Natural killer cell (primary cell): ENCODE measurements at regions not wholly inside any gene's neighbourhood (a gene's known extent, or its start where the extent isn't known, plus 50 kb on each side); places are given as distances from the start of the nearest gene placed in this dataset.

ENCODE experiments used
- ATAC-seq, 3 donors: fragments of 150-1000 bp in 2 of 3; fragments of 200-7000 bp in 1 of 3; cut with Tn5 transposase; 1 replicate in 1 of 3; 2 replicates in 2 of 3; pipeline ENCODE4 v1.10.0; 2021; ENCODE audit warnings: mild to moderate bottlenecking in 2 of 3, moderate library complexity in 2 of 3
- DNase-seq, 2 donors: peaks; one replicate each; pipeline versions ENCODE4 v3.0.0 to v3.0.0-alpha.2; 2013 to 2021; ENCODE audit warnings: mixed read lengths in 1 of 2
- H3K27ac ChIP-seq: one replicate; pipeline ENCODE4 v1.5.1; 2013; ENCODE audit warnings: mild to moderate bottlenecking, low read length
- H3K27me3 ChIP-seq: one replicate; pipeline ENCODE4 v1.6.1; 2013; ENCODE audit warnings: low read length; ENCODE audit not compliant: control insufficient read depth, insufficient read depth
- H3K36me3 ChIP-seq: one replicate; pipeline ENCODE4 v1.6.1; 2013; ENCODE audit warnings: low read length; ENCODE audit not compliant: control insufficient read depth, insufficient read depth
- H3K4me1 ChIP-seq: one replicate; pipeline ENCODE4 v1.6.1; 2013; ENCODE audit warnings: low read length; ENCODE audit not compliant: control insufficient read depth, insufficient read depth
- H3K4me3 ChIP-seq: one replicate; pipeline ENCODE4 v1.5.1; 2013; ENCODE audit warnings: low read length
- H3K9me3 ChIP-seq: one replicate; pipeline ENCODE4 v1.6.1; 2013; ENCODE audit warnings: low read length; ENCODE audit not compliant: control insufficient read depth, insufficient read depth
- H3K27ac Mint-ChIP-seq, 2 donors: one replicate each; pipeline ENCODE4 v1.8.0; 2022; ENCODE audit warnings: mild to moderate bottlenecking in 2 of 2, mixed read lengths in 2 of 2, moderate library complexity in 1 of 2
- H3K27me3 Mint-ChIP-seq, 2 donors: one replicate each; pipeline ENCODE4 v1.8.0; 2022; ENCODE audit warnings: low read depth in 2 of 2, mixed read lengths in 2 of 2
- H3K36me3 Mint-ChIP-seq: one replicate; pipeline ENCODE4 v1.8.0; 2022; ENCODE audit warnings: mixed read lengths
- H3K4me1 Mint-ChIP-seq, 2 donors: one replicate each; pipeline ENCODE4 v1.8.0; 2022; ENCODE audit warnings: mixed read lengths in 2 of 2
- H3K4me3 Mint-ChIP-seq: one replicate; pipeline ENCODE4 v1.8.0; 2022; ENCODE audit warnings: mild to moderate bottlenecking, moderate library complexity, mixed read lengths
- H3K9me3 Mint-ChIP-seq, 2 donors: one replicate each; pipeline ENCODE4 v1.8.0; 2022; ENCODE audit warnings: mixed read lengths in 2 of 2
- WGBS: methylation state at CpG from one replicate; pipeline ENCODE4 v1.1.7; 2013; ENCODE audit warnings: missing lambda C conversion rate; ENCODE audit not compliant: insufficient coverage; 5-methylcytosine and 5-hydroxymethylcytosine counted together
- intact Hi-C: fragments of 100-400 bp; cut with micrococcal nuclease; formaldehyde crosslinking; loops from one replicate; pipeline ENCODE4 v1.14.2; 2022
- TF ChIP-seq, protein P1 (sequence below): fragments of 200-600 bp; IDR thresholded peaks from one replicate; pipeline ENCODE4 v1.8.0; 2022; ENCODE audit warnings: antibody characterized with exemption

DNA sequence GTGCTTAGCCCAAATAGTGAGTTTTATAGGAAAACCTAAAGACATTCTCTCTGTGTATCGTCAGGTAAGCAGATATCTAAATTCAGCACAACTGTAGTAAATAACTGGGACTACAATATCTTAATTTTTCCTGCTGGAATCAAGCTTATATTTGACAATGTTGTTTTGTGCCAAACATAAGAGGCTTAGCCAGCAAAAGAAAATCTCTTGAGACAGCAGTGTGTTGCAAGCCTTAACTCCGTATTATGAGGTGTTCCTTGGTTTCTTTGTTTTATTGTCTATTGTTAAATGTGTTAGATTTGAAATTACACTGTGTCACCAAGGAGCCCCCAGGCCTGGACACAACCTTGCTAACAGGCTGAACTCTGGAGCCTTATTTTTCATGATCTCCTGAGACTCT, 1570.6 kb upstream of the GOT2 start:
- H3K27ac Mint-ChIP-seq = no peak overlapping the region
- no peaks in the 10 kb centered on the region for H3K27me3 Mint-ChIP-seq
- H3K9me3 Mint-ChIP-seq = peaks cover 9 to 29% of the 10 kb centered on the region in 2 donors
- no peak for DNase-seq
- no peaks in the 10 kb centered on the region for H3K36me3 Mint-ChIP-seq
- 100% methylated on average over 1 of the region's 2 CpGs for WGBS
- TF ChIP-seq, protein P1, sequence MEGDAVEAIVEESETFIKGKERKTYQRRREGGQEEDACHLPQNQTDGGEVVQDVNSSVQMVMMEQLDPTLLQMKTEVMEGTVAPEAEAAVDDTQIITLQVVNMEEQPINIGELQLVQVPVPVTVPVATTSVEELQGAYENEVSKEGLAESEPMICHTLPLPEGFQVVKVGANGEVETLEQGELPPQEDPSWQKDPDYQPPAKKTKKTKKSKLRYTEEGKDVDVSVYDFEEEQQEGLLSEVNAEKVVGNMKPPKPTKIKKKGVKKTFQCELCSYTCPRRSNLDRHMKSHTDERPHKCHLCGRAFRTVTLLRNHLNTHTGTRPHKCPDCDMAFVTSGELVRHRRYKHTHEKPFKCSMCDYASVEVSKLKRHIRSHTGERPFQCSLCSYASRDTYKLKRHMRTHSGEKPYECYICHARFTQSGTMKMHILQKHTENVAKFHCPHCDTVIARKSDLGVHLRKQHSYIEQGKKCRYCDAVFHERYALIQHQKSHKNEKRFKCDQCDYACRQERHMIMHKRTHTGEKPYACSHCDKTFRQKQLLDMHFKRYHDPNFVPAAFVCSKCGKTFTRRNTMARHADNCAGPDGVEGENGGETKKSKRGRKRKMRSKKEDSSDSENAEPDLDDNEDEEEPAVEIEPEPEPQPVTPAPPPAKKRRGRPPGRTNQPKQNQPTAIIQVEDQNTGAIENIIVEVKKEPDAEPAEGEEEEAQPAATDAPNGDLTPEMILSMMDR = no peak
- H3K4me1 Mint-ChIP-seq = no peaks in the 10 kb centered on the region
- H3K4me3 ChIP-seq = no peak overlapping the region
- no peaks in the 10 kb centered on the region for H3K36me3 ChIP-seq
- no peaks in the 10 kb centered on the region for H3K27me3 ChIP-seq
- no peak overlapping the region for H3K27ac ChIP-seq
- intact Hi-C loops = no loop called here
- H3K4me3 Mint-ChIP-seq = no peak overlapping the region
- H3K4me1 ChIP-seq = no peaks in the 10 kb centered on the region
- peaks cover 5% of the 10 kb centered on the region for H3K9me3 ChIP-seq
- no peak for ATAC-seq

GRCh38 chr16:60304066-60304465, 1570.0 kb upstream of the GOT2 start:
- Histone ChIP-seq H3K27ac (no peak overlapping the region), H3K4me1 (no peaks in the 10 kb centered on the region), H3K27me3 (no peaks in the 10 kb centered on the region), H3K36me3 (no peaks in the 10 kb centered on the region), H3K4me3 (no peak overlapping the region), H3K9me3 (peaks cover 3% of the 10 kb centered on the region)
- intact Hi-C loops = no loop called here
- H3K4me3 Mint-ChIP-seq = no peak overlapping the region
- no peaks in the 10 kb centered on the region for H3K27me3 Mint-ChIP-seq
- no peak overlapping the region for H3K27ac Mint-ChIP-seq
- WGBS = 97% methylated on average over 2 of the region's 4 CpGs
- ATAC-seq = no peak
- H3K9me3 Mint-ChIP-seq = peaks cover 9 to 28% of the 10 kb centered on the region in 2 donors
- H3K36me3 Mint-ChIP-seq = no peaks in the 10 kb centered on the region
- no peaks in the 10 kb centered on the region for H3K4me1 Mint-ChIP-seq
- TF ChIP-seq, protein P1 = no peak
- DNase-seq = no peak

DNA sequence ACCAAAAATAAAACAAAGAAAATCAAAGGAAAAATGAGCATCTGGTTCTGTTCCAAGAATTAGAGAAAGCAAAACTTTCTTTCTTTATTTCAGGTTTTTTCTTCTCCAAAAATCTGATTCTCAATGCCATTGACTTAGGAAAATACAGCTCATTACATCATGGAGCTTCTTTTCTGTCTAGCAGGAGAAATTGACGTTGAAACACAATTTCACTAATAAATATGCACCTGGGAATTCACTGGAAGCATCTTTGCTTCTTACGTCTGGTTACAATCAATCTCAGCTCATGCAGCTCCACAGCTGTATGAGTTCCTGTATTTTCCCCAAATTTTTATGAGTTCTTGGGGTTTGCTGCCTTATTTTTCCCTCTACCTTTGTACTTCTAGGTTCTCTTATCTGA, 1568.6 kb upstream of the GOT2 start:
- 72% methylated on average over 2 of the region's 2 CpGs for WGBS
- H3K9me3 Mint-ChIP-seq = peaks cover 8 to 25% of the 10 kb centered on the region in 2 donors
- Histone ChIP-seq H3K4me1 (no peaks in the 10 kb centered on the region), H3K36me3 (no peaks in the 10 kb centered on the region), H3K27me3 (no peaks in the 10 kb centered on the region), H3K27ac (no peak overlapping the region), H3K4me3 (no peak overlapping the region), H3K9me3 (no peaks in the 10 kb centered on the region)
- no peaks in the 10 kb centered on the region for H3K4me1 Mint-ChIP-seq
- intact Hi-C loops = no loop called here
- ATAC-seq = no peak
- H3K27ac Mint-ChIP-seq = no peak overlapping the region
- H3K27me3 Mint-ChIP-seq = no peaks in the 10 kb centered on the region
- DNase-seq = no peak
- H3K4me3 Mint-ChIP-seq = no peak overlapping the region
- TF ChIP-seq, protein P1 = no peak
- no peaks in the 10 kb centered on the region for H3K36me3 Mint-ChIP-seq

DNA sequence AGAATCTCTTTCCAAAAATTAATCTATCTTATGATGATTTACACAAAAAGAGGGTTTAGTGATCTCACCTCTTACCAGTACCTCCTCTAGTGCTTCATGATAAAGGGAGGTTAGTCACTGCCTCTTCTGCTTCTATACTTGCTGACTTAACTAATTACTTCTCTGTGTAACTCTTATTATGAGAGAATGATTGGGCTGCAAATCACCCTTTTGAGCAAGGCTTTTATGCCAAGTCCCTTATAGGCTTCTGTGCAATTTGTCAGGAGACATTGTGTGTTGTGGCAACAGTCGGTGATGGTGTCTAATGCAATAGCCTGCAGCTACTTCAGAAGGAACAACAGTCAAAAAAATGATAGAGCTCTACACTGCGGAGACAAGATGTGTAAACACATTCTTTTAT, 1568.1 kb upstream of the GOT2 start:
- Histone ChIP-seq H3K36me3 (no peaks in the 10 kb centered on the region), H3K4me3 (no peak overlapping the region), H3K4me1 (no peaks in the 10 kb centered on the region), H3K9me3 (no peaks in the 10 kb centered on the region), H3K27me3 (no peaks in the 10 kb centered on the region), H3K27ac (no peak overlapping the region)
- H3K4me1 Mint-ChIP-seq = no peaks in the 10 kb centered on the region
- TF ChIP-seq, protein P1 = no peak
- no peaks in the 10 kb centered on the region for H3K27me3 Mint-ChIP-seq
- intact Hi-C loops = no loop called here
- no peaks in the 10 kb centered on the region for H3K36me3 Mint-ChIP-seq
- H3K9me3 Mint-ChIP-seq = peaks cover 9 to 26% of the 10 kb centered on the region in 2 donors
- DNase-seq (no peak), ATAC-seq (no peak)
- 79% methylated on average over 2 of the region's 2 CpGs for WGBS
- no peak overlapping the region for H3K27ac Mint-ChIP-seq
- H3K4me3 Mint-ChIP-seq = no peak overlapping the region
